ENCODE measurements at regions not wholly inside any gene's neighbourhood (a gene's known extent, or its start where the extent isn't known, plus 50 kb on each side); places are given as distances from the start of the nearest gene placed in this dataset.

DNA sequence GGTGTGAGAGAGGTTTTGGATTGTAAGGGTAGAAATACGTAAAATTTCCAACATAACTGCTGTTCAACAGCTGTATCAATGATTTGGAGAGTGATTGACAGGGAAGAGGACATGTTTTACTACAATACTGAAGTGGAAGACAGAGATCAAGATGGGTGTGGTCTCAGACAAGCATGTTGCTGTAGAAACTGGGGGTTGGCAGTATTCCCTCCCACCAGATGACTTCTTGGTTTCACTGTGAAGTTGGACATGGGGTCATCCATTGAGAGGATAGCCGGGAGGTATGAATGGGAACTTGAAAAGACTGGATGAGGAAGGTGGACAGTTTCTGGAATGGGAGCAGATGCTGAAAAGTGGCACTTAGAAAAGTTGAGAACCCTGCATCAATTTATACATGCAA lies 95.3 kb upstream of the HDAC9 start:
- intact Hi-C loops (cut with DNase I; ENCODE audit: low total_unique reads): no loop called here
- no peak for TF ChIP-seq POLR2A (IDR thresholded peaks at IDR 0.05)
- TF ChIP-seq, protein P1, sequence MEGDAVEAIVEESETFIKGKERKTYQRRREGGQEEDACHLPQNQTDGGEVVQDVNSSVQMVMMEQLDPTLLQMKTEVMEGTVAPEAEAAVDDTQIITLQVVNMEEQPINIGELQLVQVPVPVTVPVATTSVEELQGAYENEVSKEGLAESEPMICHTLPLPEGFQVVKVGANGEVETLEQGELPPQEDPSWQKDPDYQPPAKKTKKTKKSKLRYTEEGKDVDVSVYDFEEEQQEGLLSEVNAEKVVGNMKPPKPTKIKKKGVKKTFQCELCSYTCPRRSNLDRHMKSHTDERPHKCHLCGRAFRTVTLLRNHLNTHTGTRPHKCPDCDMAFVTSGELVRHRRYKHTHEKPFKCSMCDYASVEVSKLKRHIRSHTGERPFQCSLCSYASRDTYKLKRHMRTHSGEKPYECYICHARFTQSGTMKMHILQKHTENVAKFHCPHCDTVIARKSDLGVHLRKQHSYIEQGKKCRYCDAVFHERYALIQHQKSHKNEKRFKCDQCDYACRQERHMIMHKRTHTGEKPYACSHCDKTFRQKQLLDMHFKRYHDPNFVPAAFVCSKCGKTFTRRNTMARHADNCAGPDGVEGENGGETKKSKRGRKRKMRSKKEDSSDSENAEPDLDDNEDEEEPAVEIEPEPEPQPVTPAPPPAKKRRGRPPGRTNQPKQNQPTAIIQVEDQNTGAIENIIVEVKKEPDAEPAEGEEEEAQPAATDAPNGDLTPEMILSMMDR (IDR thresholded peaks at IDR 0.05 in 4 of 5, conservative IDR thresholded peaks at IDR 0.05 in 1 of 5): no peak
- H3K36me3 ChIP-seq: no peaks in the 10 kb centered on the region
- in situ Hi-C loops (cut with MboI; ENCODE audit: low sequenced_read_pairs in 4 of 4): no loop called here
- H3K4me1 ChIP-seq: no peaks in the 10 kb centered on the region
- no peaks in the 10 kb centered on the region for H3K27me3 ChIP-seq
- no peak overlapping the region for H3K4me3 ChIP-seq
- no peak for DNase-seq
- no peak overlapping the region for H3K27ac ChIP-seq
- H3K9me3 ChIP-seq: no peaks in the 10 kb centered on the region
- ATAC-seq: no peak

DNA sequence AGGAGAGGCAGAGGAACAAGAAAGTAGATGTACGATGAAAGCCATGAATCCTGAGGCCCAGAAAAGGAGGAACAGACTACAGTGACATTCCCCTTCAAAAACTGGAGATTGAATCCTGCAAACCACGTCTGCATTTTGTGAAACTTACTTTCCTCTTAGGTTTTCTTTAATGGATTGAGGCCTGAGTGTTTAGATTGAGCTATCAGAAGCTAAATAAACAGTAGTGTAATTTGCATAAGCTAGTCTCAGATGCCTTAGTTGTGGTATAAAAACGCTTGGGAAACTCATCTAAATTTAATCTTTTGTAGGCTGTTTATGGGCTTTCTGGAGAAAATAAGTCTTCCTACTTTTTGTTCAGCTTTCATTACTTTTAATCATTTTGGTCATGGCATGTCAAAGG lies 94.8 kb upstream of the HDAC9 start:
- H3K4me1 ChIP-seq: no peaks in the 10 kb centered on the region
- DNase-seq (no peak), ATAC-seq (no peak)
- no peak overlapping the region for H3K4me3 ChIP-seq
- no peak overlapping the region for H3K27ac ChIP-seq
- no peaks in the 10 kb centered on the region for H3K27me3 ChIP-seq
- H3K36me3 ChIP-seq: no peaks in the 10 kb centered on the region
- no peaks in the 10 kb centered on the region for H3K9me3 ChIP-seq
- TF ChIP-seq, protein P1 (IDR thresholded peaks at IDR 0.05 in 4 of 5, conservative IDR thresholded peaks at IDR 0.05 in 1 of 5): no peak
- TF ChIP-seq POLR2A (IDR thresholded peaks at IDR 0.05): no peak
- intact Hi-C loops (cut with DNase I; ENCODE audit: low total_unique reads): no loop called here
- in situ Hi-C loops (cut with MboI; ENCODE audit: low sequenced_read_pairs in 4 of 4): no loop called here

DNA sequence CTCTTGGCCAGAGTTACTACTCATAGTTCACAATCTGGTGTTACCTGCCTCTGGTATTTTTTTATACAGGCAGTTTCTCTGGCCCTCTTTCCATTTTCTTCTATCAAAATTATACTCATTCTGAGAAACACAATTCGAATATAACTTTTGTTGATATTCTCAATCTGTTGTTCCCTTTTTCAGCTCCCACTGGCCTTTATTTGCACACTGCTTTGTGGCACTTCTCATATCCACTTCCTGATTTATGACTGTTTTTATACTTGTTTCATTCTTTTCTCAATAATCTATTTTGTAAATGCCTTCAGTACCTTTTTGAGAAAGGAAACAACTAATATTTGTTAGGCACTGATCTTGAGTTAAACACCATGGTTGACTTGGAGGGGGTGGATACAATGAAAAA lies 93.8 kb upstream of the HDAC9 start:
- intact Hi-C loops (cut with DNase I; ENCODE audit: low total_unique reads): no loop called here
- Histone ChIP-seq H3K36me3 (no peaks in the 10 kb centered on the region), H3K4me1 (no peaks in the 10 kb centered on the region), H3K4me3 (no peak overlapping the region), H3K27me3 (no peaks in the 10 kb centered on the region), H3K9me3 (no peaks in the 10 kb centered on the region), H3K27ac (no peak overlapping the region)
- no peak for ATAC-seq
- in situ Hi-C loops (cut with MboI; ENCODE audit: low sequenced_read_pairs in 4 of 4): no loop called here
- TF ChIP-seq POLR2A (IDR thresholded peaks at IDR 0.05): no peak
- TF ChIP-seq, protein P1 (IDR thresholded peaks at IDR 0.05 in 4 of 5, conservative IDR thresholded peaks at IDR 0.05 in 1 of 5): no peak
- no peak for DNase-seq

DNA sequence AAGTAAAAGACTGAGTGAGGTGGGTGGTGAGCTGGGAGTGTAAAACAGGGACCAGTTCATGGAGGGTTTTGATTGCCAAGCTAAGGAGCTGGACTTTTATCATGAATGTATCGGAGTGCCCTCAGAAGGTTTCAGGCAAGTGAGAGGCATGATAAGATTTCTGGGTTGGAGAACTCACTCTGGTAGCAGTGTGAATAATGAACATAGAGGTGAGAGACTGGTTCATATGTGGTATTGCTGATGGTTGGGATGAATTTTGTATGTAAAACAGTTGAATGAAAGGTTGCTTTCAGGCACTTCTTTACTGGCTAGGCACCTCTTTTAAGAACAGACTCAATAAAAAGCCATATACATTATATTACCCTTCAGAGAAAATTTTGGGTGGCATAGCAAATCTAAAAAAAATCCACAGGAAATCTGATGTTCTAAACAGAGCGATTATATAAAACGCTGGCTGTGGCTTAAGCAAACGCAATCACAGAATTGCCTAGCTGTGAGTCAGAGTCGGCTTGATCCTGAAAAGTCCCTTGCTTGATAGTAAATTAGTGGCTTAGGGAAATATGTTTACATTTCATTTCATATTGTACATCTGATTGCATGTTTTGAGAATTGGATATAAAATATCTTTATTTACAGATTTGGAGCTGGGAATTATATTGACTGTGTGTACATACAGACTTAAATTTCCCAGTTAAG lies 92.9 kb upstream of the HDAC9 start:
- in situ Hi-C loops (cut with MboI; ENCODE audit: low sequenced_read_pairs in 4 of 4) (no loop called here), intact Hi-C loops (cut with DNase I; ENCODE audit: low total_unique reads) (no loop called here)
- no peaks in the 10 kb centered on the region for H3K9me3 ChIP-seq

More for the DNA sequence above, 92.9 kb upstream of the HDAC9 start:
- DNase-seq (no peak), ATAC-seq (no peak)
- H3K27me3 ChIP-seq: no peaks in the 10 kb centered on the region
- TF ChIP-seq, protein P1 (IDR thresholded peaks at IDR 0.05 in 4 of 5, conservative IDR thresholded peaks at IDR 0.05 in 1 of 5): no peak
- TF ChIP-seq POLR2A (IDR thresholded peaks at IDR 0.05): no peak
- H3K4me1 ChIP-seq: no peaks in the 10 kb centered on the region
- no peak overlapping the region for H3K4me3 ChIP-seq
- no peaks in the 10 kb centered on the region for H3K36me3 ChIP-seq
- H3K27ac ChIP-seq: no peak overlapping the region

Measured in gastrocnemius medialis (tissue), 4 donors.